A673 (cell line): ENCODE measurements at regions not wholly inside any gene's neighbourhood (a gene's known extent, or its start where the extent isn't known, plus 50 kb on each side); places are given as distances from the start of the nearest gene placed in this dataset.

Experiments
- CTCF ChIP-seq: fragments of 300-800, 200-600 bp; sonication (generic); conservative IDR thresholded peaks from 2 replicates; pipeline ENCODE4 v1.5.1; 2017; ENCODE audit warnings: low read depth, mild to moderate bottlenecking, antibody characterized with exemption, low read length, moderate library complexity, mixed read lengths
- EZH2 ChIP-seq: fragments of 200-600 bp; sonication (generic); IDR thresholded peaks from 2 replicates; pipeline ENCODE4 v1.6.1; 2017; ENCODE audit warnings: borderline replicate concordance, low read depth, mild to moderate bottlenecking, mixed read lengths, antibody characterized with exemption, low read length; ENCODE audit not compliant: poor library complexity, severe bottlenecking

GRCh38 chr2:139230881-139231280 is 450.7 kb upstream of the NXPH2 start:
- TF ChIP-seq CTCF: no peak
- no peak for TF ChIP-seq EZH2
